Astrocyte (in vitro differentiated cells and primary cell): ENCODE measurements at regions not wholly inside any gene's neighbourhood (a gene's known extent, or its start where the extent isn't known, plus 50 kb on each side); places are given as distances from the start of the nearest gene placed in this dataset.

ENCODE experiments used
- DNase-seq: peaks from one replicate; pipeline ENCODE4 v3.0.0-alpha.2; 2010; ENCODE audit warnings: low read depth
- FAIRE-seq: peaks from 2 replicates; lab custom pipeline; 2011; peaks lifted over from hg19 to GRCh38; lab: Jason Lieb, UNC
- H2AFZ ChIP-seq: 2 replicates; pipeline ENCODE4 v1.6.0; 2012; ENCODE audit warnings: low read depth, low read length, inconsistent platforms
- H3K27ac ChIP-seq: 2 replicates; pipeline ENCODE4 v1.5.1; 2011; ENCODE audit warnings: low read depth, low read length, inconsistent platforms
- H3K27me3 ChIP-seq: 2 replicates; pipeline ENCODE4 v1.6.0; 2011; ENCODE audit warnings: low read length, inconsistent platforms; ENCODE audit not compliant: insufficient read depth
- H3K36me3 ChIP-seq: 2 replicates; pipeline ENCODE4 v1.5.1; 2011; ENCODE audit warnings: low read length, inconsistent platforms; ENCODE audit not compliant: insufficient read depth
- H3K4me1 ChIP-seq: 2 replicates; pipeline ENCODE4 v1.5.1; 2011; ENCODE audit warnings: low read length, inconsistent platforms; ENCODE audit not compliant: insufficient read depth
- H3K4me2 ChIP-seq: 2 replicates; pipeline ENCODE4 v1.6.0; 2012; ENCODE audit warnings: low read length, inconsistent platforms
- H3K4me3 ChIP-seq: 2 replicates; pipeline ENCODE4 v1.5.1; 2011; ENCODE audit warnings: low read depth, mild to moderate bottlenecking, low read length, inconsistent platforms; ENCODE audit not compliant: insufficient read depth
- H3K79me2 ChIP-seq: 2 replicates; pipeline ENCODE4 v1.6.0; 2012; ENCODE audit warnings: mild to moderate bottlenecking, low read length, inconsistent platforms; ENCODE audit not compliant: insufficient read depth
- H3K9ac ChIP-seq: 2 replicates; pipeline ENCODE4 v1.6.0; 2012; ENCODE audit warnings: mild to moderate bottlenecking, low read length, inconsistent platforms
- H3K9me3 ChIP-seq: 2 replicates; pipeline ENCODE4 v1.5.1; 2012; ENCODE audit warnings: low read depth, mild to moderate bottlenecking, low read length, inconsistent platforms; ENCODE audit not compliant: insufficient read depth
- H4K20me1 ChIP-seq: 2 replicates; pipeline ENCODE4 v1.6.0; 2012; ENCODE audit warnings: low read length, inconsistent platforms; ENCODE audit not compliant: insufficient read depth
- H3K27ac Mint-ChIP-seq: one replicate; pipeline ENCODE4 v1.8.0; 2021; ENCODE audit warnings: mild to moderate bottlenecking, mixed read lengths; ENCODE audit not compliant: unreplicated experiment
- H3K27me3 Mint-ChIP-seq: one replicate; pipeline ENCODE4 v1.8.0; 2021; ENCODE audit warnings: low read depth, mixed read lengths; ENCODE audit not compliant: unreplicated experiment
- H3K36me3 Mint-ChIP-seq: one replicate; pipeline ENCODE4 v1.8.0; 2021; ENCODE audit warnings: low read depth, mixed read lengths; ENCODE audit not compliant: unreplicated experiment
- H3K4me1 Mint-ChIP-seq: one replicate; pipeline ENCODE4 v1.8.0; 2021; ENCODE audit warnings: low read depth, mixed read lengths; ENCODE audit not compliant: unreplicated experiment
- H3K4me3 Mint-ChIP-seq: one replicate; pipeline ENCODE4 v1.8.0; 2021; ENCODE audit warnings: mild to moderate bottlenecking, moderate library complexity, mixed read lengths; ENCODE audit not compliant: unreplicated experiment
- H3K9me3 Mint-ChIP-seq: one replicate; pipeline ENCODE4 v1.8.0; 2021; ENCODE audit warnings: mild to moderate bottlenecking, mixed read lengths; ENCODE audit not compliant: unreplicated experiment
- EZH2 ChIP-seq: IDR thresholded peaks from 2 replicates; pipeline ENCODE4 v1.6.1; 2012; ENCODE audit warnings: mild to moderate bottlenecking, low read length, inconsistent platforms; ENCODE audit not compliant: insufficient read depth
- TF ChIP-seq, protein P1 (sequence below): IDR thresholded peaks from 2 replicates; pipeline ENCODE4 v1.5.1; 2011; ENCODE audit warnings: low read depth, mild to moderate bottlenecking, inconsistent platforms, low read length, moderate library complexity; ENCODE audit not compliant: insufficient read depth

DNA sequence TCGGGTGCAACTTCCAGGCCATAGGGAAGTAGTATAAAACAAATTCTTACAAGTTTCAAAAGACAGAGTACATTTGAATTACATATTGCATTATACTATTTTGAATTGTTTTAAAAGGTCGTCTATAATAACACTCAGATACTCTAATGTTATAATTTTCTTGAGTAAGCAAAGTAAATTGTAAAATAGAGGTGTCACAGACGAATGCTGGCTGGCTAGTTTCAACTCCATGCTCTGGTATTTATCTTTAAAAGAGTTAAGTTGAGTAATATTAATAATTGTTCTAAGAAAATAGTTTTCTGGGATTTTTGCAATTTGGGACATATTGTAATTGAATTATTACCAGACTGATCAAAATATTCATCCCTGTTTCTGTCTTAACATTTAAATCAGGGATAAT lies 764.9 kb downstream of the TECRL start:
- no peak overlapping the region for H3K4me3 Mint-ChIP-seq
- no peak overlapping the region for H3K27ac ChIP-seq
- no peak overlapping the region for H3K4me3 ChIP-seq
- TF ChIP-seq, protein P1, sequence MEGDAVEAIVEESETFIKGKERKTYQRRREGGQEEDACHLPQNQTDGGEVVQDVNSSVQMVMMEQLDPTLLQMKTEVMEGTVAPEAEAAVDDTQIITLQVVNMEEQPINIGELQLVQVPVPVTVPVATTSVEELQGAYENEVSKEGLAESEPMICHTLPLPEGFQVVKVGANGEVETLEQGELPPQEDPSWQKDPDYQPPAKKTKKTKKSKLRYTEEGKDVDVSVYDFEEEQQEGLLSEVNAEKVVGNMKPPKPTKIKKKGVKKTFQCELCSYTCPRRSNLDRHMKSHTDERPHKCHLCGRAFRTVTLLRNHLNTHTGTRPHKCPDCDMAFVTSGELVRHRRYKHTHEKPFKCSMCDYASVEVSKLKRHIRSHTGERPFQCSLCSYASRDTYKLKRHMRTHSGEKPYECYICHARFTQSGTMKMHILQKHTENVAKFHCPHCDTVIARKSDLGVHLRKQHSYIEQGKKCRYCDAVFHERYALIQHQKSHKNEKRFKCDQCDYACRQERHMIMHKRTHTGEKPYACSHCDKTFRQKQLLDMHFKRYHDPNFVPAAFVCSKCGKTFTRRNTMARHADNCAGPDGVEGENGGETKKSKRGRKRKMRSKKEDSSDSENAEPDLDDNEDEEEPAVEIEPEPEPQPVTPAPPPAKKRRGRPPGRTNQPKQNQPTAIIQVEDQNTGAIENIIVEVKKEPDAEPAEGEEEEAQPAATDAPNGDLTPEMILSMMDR = no peak
- TF ChIP-seq EZH2 = no peak
- H3K9me3 ChIP-seq = no peaks in the 10 kb centered on the region
- H3K9me3 Mint-ChIP-seq = no peaks in the 10 kb centered on the region
- no peaks in the 10 kb centered on the region for H3K36me3 Mint-ChIP-seq
- no peak for DNase-seq
- no peak overlapping the region for H3K27ac Mint-ChIP-seq
- H3K27me3 ChIP-seq = no peaks in the 10 kb centered on the region
- no peak overlapping the region for H2AFZ ChIP-seq
- H4K20me1 ChIP-seq = no peaks in the 10 kb centered on the region
- FAIRE-seq = no peak
- no peak overlapping the region for H3K9ac ChIP-seq
- no peaks in the 10 kb centered on the region for H3K36me3 ChIP-seq
- no peaks in the 10 kb centered on the region for H3K4me1 Mint-ChIP-seq
- H3K27me3 Mint-ChIP-seq = no peaks in the 10 kb centered on the region
- H3K79me2 ChIP-seq = no peaks in the 10 kb centered on the region
- H3K4me2 ChIP-seq = no peak overlapping the region
- H3K4me1 ChIP-seq = no peaks in the 10 kb centered on the region

DNA sequence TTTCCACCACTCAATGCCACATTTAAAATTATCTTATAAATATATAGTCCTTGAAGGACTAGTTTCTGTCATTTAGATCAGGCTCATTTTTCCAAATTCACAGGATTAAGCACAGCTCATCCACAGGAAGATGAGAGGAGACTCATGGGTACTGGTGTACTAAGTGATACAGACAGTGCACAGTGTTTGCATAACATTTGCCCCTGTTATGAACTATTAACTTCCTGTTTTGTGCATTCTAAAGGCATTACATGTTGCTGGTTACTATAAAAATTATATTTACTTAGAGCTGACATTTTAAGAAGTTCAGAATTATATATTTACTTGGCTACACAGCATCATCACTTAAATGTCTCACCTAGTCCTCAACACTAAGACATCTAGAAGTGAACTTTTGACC lies 772.0 kb downstream of the TECRL start:
- H3K27me3 Mint-ChIP-seq = no peaks in the 10 kb centered on the region
- no peaks in the 10 kb centered on the region for H3K27me3 ChIP-seq
- no peak overlapping the region for H3K4me3 Mint-ChIP-seq
- no peaks in the 10 kb centered on the region for H4K20me1 ChIP-seq
- DNase-seq = no peak
- no peaks in the 10 kb centered on the region for H3K36me3 Mint-ChIP-seq
- no peak overlapping the region for H3K27ac ChIP-seq
- no peaks in the 10 kb centered on the region for H3K36me3 ChIP-seq
- no peak overlapping the region for H3K9ac ChIP-seq
- no peaks in the 10 kb centered on the region for H3K9me3 ChIP-seq
- no peaks in the 10 kb centered on the region for H3K4me1 ChIP-seq
- no peaks in the 10 kb centered on the region for H3K79me2 ChIP-seq
- no peaks in the 10 kb centered on the region for H3K4me1 Mint-ChIP-seq
- no peak overlapping the region for H3K4me2 ChIP-seq
- no peak for FAIRE-seq
- TF ChIP-seq EZH2 = no peak
- TF ChIP-seq, protein P1 = no peak
- no peak overlapping the region for H3K27ac Mint-ChIP-seq
- H3K4me3 ChIP-seq = no peak overlapping the region
- no peaks in the 10 kb centered on the region for H3K9me3 Mint-ChIP-seq
- H2AFZ ChIP-seq = no peak overlapping the region

DNA sequence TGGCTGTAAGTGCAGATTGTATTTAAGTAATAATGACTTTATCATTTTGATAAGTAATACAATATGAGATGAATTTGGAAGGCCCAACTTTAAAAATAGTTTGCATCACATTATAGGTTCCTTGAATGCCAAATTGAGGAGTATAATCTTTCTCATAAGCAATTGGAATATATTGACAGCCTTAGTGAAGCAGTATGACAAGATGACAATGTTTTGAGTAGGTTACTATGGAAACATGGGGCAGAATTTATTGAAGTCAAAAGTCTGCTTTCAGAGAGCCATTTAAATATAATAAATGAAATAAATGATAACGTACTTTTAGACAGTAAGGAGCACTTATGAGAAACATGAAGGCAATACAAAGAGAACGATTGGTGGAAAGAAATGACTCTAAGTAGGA lies 776.4 kb downstream of the TECRL start:
- TF ChIP-seq EZH2 = no peak
- TF ChIP-seq, protein P1 = no peak
- Mint-ChIP-seq H3K27me3 (no peaks in the 10 kb centered on the region), H3K4me1 (no peaks in the 10 kb centered on the region), H3K27ac (no peak overlapping the region), H3K9me3 (no peaks in the 10 kb centered on the region), H3K36me3 (no peaks in the 10 kb centered on the region), H3K4me3 (no peak overlapping the region)
- Histone ChIP-seq H3K4me2 (no peak overlapping the region), H4K20me1 (no peaks in the 10 kb centered on the region), H3K27me3 (no peaks in the 10 kb centered on the region), H3K4me1 (no peaks in the 10 kb centered on the region), H3K27ac (no peak overlapping the region), H3K36me3 (no peaks in the 10 kb centered on the region), H3K79me2 (no peaks in the 10 kb centered on the region), H2AFZ (no peak overlapping the region), H3K9me3 (no peaks in the 10 kb centered on the region), H3K4me3 (no peak overlapping the region), H3K9ac (no peak overlapping the region)
- no peak for DNase-seq
- FAIRE-seq = no peak
